ENCODE measurements at regions not wholly inside any gene's neighbourhood (a gene's known extent, or its start where the extent isn't known, plus 50 kb on each side); places are given as distances from the start of the nearest gene placed in this dataset.
"Not testable (repeated sequence)": the region's sequence is repeated elsewhere in the genome, so short reads cannot be mapped to it uniquely, and the experiment has no call there.

DNA sequence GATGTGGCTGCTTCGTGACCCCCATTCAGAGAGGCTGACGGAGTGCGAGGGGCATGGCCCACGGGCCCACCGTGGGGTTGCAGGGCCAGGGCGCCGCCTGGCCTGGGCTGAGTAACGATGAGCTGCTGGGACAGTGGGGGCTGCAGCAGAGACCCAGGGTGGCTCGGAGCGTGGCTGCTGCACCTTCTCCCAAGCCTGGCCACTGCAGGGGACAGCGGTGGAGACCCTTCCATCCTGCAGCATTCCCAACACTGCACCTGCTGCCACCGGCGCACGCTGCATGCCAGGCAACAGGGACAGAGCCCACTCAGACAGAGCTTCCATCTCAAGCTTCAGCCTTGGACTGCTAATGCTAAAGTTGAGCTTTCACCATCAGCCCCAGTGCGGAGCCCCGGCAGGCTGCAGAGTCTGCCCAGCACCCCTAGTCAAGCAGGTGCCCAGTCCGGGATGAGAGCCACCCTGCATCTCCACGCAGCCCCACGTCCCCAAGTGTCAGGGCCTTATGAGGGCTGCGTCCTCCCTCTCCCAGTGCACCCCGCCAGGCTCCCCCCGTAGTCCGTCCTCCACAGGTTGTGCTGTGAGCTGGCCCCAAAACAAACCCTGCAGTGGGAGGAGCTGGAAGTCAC, 89.4 kb upstream of the AFDN start:
- DNase-seq: peak; percentile 15

DNA sequence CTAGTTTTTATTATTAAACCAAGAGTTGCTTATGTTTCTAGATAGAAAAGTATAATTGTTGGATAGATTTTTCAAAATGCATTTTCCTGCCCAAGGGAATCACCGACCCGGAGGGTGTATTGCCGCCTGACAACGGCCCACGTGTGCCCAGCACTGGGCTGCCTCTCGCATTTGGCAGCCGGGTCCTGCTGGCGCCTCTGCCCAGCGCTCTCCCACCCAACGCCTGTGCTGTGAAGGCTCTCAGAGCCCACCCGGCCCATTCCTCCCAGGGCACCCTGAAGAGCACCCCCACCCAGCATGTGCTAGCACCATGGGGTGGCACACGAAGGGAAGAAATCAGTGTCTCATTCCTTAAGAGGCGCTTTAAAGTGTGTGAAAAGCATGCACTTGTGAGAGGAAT, 88.3 kb upstream of the AFDN start:
- no peak for DNase-seq

DNA sequence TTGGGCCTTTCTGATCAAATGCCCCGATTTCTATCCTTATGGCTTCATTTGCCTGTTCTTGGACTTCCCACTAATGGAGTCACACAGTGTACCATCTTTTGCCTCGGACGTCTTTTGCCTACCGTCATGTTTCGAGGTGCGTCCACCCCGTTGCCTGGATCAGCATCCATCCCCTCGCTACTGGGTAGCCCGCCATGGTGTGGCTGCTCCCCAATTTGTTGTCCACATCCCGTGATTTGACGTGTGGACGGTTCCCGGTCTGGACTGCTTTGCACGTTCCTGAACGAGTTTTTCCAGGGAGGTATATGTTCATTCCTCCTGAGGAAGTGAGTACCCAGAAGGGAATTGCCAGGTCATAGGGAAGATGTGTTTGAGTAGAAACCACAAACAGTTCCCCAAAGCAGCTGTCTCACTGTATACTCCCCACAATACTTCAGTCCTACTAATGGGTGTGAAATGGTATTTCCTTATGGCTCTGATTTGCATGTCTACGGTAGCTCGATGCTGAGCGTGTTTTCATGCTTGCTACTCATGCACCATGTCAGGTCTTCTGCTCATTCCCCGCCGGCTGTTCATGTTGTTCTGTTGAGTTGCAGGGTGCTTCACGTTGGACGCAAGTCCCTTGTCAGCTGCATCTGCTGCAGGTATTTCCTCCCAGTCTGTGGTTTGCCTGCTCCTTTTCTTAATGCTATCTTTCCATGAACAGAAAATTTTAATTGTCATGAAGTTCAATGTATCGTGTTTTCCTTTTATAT, 86.8 kb upstream of the AFDN start:
- peak; percentile 9 for DNase-seq

DNA sequence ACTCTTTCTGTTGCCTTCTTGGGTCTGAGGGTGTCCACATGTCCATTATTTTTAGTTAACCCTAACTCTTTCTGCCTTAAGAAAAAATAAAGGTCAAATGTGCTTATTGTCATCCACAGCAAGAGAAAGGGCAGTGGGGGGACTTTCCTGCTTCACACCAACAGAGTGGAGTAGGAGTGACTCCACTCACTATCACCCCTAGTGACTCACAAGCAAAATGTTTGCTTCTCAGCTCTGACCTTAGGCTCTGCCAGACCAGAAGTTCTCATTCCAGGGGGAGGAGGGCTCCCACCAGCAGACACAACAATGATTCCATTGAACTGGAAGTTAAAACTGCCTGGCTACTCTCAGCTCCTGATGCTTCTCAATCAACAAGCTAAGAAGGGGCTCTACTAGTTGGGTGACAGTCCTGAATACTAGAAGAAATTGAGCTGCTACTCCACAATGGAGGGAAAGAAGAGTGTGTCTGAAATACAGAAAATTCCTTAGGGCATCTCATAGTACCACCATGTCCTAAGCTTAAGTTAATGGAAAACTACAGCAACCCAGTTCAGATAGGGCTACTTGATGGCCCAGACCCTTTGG, 83.9 kb upstream of the AFDN start:
- no peak for DNase-seq

DNA sequence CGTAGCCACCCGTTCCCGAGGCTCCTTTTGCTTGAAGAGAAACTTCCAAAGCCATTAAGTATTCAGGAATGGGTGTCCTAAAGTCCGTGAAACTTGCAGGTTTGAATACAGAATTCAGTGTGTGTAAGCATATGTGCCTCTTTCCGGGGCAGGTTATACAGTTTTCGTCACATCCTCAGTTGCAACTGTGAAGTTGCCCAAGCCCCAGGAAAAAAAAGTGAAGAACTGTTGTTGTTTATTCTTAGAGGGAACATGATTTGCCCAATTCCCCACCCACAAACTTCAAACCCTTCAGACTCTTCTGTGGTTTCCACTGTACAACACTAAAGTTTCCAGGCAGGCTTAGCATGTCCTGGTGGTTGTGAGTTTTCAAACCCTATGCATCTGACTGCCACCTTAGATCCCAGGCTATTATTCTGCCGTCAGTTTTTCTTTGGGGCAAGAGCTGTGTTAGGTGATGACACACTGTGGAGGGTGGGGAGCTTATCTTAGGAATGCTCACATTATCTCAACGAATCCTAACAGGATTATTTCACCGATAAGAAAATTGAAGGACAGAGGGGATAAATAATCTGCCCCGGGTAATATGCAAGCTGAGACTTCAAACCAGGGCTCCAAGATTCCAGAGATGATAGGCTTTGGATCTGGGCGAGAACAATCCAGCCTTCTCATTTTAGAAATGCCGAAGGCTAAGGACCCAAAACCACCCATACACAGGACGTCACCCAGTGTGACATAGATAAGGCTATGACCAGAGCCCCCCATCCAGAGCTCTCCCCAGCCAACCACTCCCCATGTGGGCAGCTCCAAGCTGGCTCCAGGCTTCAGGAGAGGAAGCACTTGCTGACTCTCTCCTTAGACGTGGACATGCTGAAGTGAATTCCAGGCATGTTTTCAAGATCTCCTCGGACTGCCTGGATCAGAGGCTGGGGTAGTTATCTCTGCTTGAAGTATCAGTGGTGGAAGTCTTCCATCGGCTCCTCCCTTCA, 81.7 kb upstream of the AFDN start:
- DNase-seq: no peak

DNA sequence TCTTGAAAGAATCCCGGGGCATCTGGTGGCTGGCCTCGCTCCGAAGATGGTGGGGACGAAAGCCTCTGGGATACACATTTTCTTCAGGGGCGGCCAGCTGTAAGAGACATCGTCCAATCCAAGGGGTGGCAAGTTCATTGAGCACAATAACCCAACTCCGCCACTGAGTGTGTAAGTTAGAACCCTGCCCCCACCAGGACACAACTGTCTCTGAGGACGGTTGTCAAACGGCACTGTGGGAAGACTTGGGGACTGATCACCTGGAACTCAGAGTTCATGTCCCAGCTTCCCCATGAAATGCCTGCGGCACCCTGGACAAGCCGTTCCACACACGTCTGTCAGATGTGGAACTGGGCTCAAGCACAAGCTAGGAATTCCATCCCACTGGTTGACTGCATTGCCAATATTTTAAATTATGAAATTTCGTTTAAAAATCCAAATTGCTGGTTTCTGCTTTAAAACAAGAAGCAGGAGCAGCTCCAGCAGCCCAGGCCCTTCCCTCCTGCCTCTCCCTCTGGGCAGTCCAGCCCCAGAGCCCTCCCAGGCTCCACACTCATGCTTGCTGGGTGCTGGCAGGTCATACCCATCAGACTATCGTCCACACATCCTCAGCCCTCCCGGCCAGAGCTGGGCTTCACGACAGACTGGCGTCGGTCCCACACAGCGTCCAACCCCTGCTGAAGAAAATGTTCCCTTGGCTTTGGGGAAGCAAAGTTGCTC, 80.9 kb upstream of the AFDN start:
- peak; percentile 7 for DNase-seq

DNA sequence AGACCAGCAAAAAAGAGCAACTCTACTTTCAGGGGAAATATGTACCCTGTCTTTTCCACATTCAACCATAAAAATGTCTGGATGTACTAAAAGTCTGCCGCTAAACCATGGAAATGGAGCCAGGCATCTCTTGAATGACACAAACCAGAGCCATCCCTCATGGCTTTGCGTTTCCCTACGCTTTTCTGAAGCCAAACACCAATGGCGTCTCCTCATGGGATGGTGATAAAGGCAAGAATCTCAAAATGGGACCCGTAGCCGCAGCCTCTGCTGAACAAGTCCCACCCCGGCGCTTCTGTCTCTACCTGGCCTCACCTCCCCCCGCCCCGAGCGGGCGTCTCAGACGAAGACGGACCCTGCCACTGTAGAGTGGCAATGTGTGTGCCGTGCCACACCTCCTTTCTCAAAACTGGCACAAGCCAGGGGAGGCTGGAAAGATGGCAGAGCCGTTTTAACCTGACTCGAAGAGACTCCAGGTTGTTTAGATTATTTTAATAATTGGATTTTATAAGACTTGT, 80.3 kb upstream of the AFDN start:
- no peak for DNase-seq

DNA sequence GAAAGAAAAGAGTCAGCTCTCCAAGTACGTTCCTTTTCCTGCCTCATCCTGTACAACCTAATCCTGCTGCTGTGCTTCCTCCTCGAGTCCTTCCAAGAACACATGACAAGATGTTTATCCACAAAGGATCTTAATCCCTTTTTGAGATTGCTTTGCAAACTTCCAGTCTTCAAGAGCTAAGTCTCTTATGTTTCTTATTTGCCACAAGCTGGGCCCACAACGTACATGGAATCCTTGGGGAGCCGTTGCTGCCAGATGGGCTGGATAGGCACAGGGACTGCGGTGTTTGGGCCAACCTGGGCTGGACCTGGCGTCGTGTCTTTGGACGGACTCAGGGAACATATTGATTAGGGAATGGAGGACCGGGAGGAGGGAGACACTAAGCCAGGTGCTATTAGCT, 79.7 kb upstream of the AFDN start:
- peak; percentile 14 for DNase-seq

DNA sequence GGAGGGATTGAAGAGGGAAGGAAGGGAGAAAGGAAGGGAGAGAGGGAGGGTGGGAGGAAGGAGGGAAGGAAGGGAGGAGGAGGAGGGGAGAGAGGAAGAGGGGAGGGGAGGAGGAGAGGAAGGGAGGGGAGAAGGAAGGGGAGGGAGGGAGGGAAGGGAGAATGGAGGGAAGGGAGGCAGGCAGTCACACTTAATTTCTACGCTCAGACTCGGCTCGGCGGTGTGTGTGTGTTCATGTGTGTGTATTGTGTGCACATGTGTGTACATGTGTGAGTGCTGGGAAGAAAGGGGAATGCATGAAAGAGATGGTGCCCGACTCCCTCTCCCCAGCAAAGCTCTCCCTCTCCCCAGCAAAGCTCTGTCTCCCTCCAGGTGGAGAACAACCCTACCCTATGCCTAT, 79.1 kb upstream of the AFDN start:
- DNase-seq: no peak

DNA sequence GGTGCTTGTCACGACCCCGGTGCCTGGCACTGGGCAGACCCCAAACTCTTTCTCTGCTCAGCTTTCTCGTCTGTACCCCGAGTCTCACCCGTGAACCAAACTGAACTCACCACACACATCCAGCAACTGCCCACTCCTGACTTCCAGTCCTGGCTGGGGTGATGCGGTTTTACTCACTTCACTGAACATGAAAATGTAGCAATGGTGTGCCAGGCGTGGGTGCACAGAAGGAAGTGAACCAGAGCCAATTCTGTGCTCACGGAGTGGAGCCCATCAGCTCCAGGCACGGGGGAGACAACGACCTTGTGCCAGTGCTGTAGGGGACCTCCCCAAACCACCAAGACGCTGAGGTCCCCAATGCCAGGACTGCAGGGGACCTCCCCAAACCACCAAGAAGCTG, 78.7 kb upstream of the AFDN start:
- DNase-seq: no peak

DNA sequence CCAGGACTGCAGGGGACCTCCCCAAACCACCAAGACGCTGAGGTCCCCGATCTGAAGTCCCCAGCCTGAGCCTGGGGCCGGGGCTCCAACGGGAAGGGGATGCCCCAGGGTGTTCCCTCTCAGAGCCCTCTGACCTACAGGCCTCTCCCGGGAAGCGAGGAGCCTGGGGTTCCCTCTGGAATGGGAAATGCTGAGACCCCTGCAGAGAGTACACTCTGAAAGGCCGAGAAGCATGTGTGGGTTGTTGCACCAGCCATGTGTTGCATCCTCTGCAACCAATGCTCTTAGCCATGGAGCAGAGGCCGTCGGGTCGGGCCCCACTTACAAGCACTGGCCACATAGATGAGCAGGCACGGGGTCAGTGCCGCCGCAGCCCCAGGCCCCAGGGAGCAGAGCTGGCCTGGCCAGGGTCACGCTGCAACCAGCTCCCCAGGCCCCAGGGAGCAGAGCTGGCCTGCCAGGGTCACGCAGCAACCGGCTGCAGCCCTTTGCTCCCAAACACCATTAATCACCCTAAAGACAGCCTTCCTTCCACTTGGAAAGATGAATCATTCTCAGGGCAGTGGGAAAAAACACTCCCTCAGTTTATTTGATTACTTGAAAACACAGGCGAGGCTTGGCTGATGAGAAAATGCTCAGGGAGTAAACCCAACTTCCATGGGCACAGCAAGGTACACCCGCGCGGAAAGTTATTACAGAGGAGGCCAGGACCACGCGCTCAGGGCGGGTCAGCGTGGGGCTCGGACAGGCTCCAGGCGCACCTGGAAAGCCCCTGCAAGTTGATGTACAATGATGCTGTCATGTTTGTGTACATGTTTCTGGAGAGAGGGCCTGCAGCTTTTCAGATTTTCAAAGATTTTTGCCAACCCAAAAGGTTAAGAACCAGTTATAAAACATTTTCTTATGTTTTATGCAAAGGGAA, 78.0 kb upstream of the AFDN start:
- DNase-seq: peak; percentile 8

DNA sequence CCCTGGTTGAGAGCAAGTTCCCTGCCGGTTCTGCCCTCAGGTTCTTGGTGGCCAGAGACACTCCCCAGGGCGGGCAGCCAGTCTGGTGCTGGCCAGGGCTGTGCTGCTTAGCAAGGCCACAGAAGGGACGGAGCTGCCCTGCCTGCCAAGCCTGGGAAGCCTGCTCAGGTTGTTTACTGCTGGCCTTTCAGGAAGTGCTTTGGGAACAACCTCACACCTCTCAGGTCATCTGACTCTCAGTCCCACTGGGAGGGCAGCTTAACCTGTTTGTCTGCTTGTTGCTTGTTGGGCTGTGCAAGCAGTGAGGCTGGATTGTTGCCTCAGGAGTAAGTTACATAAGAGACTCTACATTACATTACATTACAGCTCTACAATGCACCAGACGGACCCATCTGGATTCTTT, 75.8 kb upstream of the AFDN start:
- no peak for DNase-seq

DNA sequence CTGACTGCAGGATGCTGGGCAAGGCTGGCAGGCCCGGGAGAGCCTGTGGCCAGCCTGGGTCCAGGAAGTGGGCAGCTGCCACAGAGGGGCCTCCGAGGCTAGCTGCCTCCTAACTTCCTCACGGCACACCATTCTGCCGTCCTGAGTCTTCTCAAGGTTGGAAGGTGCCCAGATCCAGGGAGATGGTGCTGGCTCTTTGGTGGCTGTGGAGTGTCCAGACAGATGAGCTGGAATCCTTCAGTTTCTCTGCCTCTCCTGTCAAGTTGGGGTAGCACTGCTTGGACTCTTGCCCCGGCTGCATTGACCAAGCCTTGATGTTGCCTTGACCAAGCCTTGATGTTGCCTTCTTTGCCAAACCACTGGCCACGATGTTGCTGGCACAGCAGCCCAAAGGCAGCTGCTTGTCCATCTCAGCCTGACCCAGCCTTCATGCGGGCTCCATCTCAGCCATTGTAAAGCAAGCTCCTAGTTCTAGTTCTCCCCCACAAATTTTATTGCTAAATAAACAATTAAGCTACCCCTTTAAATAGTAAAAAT, 75.1 kb upstream of the AFDN start:
- no peak for DNase-seq

DNA sequence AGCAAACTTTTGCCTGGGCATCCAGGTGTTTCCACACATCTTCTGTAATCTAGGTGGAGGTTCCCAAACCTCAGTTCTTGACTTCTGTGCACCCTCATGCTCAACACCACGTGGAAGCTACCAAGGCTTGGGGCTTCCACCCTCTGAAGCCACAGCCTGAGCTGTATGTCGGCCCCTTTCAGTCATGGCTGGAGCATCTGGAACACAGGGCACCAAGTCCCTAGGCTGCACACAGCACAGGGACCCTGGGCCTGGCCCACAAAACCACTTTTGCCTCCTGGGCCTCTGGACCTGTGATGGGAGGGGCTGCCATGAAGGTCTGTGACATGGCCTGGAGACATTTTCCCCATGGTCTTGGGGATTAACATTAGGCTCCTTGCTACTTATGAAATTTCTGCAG, 73.4 kb upstream of the AFDN start:
- not testable (repeated sequence) for DNase-seq

DNA sequence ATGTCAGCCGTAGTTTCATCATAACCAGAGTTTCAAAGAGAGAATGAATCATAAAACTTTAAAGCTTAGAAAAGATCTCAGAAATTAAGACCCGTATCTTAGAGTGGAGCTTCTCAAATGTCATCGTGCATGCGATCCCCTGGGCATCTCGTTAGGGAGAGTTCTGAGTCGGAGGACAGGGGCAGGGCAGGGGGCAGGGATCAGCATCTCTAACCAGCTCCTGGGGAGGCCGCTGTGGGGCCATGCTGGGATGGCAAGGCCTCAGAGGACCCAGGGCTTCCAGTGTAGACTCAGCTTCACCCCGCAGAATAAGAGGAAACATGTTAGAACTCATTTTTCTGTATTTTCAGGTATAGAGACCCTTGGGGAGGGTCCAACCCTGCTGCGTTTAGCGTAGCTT, 72.0 kb upstream of the AFDN start:
- no peak for DNase-seq

DNA sequence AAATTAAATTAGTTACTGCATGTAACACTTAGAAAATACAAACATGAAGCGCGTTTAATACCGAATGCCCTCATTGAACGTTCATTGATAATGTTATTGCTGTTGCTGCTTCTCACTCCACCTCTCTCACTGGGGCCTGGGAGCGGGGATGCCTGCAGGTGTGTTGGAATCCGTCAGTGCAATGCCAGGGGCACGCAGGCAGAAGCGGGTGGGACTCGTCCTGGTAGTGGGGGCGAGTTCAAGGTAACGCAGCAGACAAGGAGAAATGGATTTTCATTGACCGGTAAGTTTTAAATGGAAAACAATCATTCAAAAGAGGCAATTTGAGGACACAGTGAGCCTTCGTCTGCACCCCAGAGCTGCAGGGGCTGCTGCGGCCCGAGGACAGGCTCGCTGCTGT, 71.2 kb upstream of the AFDN start:
- no peak for DNase-seq

DNA sequence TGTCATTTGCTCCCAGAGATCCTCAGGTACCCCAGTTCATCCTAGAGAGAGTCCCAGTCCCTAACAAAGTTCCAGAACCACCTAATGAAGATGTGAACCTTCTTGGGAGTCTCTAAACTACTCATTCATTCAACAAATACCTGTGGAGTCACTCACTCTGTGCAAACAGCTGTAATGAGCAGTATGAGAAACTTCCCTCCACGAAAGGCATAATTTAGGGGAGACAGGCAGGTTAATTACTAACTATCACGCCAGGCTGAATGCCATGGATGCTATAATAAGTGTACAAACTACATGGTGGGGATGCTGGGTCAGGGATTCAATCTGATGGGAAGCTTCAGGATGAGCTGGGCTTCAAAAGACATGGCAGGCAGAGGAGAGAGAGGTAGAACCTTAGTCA, 70.1 kb upstream of the AFDN start:
- DNase-seq: no peak

DNA sequence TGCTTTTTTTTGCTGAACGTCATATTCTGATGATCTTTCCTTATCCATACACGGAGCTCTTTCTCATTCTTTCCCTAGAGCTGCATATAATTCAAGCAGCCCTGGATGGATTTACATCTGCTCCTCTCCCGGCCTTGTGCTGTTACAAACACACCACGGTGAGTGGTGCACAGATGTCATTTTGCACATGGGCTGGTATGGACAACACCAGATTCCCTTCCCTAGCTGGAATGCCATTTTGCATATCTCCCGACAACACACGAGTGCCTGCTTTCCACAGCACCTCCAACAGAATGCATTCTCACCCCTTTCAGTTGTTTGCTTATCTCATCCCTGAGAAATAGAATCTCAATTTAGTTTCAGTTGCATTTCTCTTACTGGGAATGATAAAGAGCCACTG, 69.5 kb upstream of the AFDN start:
- peak; percentile 4 for DNase-seq

DNA sequence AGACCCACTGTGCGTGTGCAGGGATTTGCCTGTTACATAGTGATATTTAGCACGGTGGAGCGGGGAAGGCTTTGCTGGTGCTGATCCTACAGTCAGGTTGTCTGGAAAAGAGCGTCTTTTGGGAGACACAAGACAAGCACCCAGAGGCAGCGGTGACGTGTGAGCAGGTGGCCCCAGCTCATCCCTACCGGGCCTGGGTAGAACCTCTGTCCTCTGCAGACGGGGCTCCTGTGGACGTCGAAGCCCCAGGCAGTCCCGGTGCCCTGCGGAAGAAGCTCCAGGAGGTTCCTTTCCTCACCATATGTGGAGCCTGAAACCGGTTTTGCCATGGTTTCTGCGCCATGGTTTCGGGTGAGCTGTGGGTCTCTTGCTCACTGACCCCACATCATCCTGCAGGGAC, 68.9 kb upstream of the AFDN start:
- no peak for DNase-seq

DNA sequence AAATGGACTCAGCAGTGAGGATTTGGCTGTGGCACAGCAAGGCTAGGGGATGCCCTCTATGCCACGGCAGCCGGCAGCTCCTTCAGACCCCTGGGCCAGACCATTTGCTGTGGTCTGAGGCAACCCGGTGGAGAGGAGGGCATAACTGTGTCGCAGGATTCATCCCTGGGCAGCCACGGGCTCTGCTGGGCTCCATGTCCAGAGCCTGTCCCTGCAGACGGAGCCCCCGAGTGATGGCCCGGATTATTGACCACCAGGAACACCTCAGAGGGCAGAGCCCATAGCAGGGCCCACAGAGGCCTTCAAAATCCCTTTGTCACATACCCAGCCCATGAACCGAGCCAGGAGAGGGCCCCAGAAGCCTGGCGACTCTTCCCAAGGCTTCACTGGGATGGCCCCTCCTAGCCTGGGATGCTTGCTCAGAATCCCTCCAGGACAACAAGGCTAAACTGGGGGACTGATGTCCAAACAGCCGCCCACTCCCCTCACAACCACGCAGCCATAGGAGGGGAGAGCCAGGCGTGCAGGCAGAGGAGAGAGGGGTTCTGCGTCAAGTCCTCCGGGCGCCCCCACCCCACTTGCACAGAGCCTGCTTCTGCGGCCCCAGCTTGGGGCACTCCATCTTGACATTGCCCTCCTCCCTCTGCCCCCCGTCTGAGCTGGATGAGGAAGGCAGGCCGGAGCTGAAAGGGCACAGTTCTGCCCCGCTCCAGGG, 68.2 kb upstream of the AFDN start:
- DNase-seq: no peak
